ENCODE measurements at regions not wholly inside any gene's neighbourhood (a gene's known extent, or its start where the extent isn't known, plus 50 kb on each side); places are given as distances from the start of the nearest gene placed in this dataset.

DNA sequence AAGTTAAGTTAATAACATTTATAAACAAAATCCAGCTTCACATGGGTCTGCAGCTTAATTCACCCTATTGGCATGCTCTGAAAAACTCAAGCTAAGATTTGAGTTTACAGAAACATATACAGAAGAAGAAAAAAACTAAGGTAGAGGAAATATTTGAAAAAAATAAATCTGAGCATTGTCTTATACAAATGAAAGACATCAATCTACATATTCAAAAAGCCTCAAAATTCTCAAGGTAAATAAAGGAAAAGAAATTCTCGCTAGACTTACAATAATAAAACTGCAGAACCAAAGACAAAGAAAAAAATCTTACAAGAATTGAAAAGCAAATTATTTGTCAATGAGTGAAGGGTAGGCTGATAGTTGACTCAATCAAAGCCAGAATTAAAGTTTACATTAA, 493.4 kb downstream of the CETN3 start:
- TF ChIP-seq, protein P1, sequence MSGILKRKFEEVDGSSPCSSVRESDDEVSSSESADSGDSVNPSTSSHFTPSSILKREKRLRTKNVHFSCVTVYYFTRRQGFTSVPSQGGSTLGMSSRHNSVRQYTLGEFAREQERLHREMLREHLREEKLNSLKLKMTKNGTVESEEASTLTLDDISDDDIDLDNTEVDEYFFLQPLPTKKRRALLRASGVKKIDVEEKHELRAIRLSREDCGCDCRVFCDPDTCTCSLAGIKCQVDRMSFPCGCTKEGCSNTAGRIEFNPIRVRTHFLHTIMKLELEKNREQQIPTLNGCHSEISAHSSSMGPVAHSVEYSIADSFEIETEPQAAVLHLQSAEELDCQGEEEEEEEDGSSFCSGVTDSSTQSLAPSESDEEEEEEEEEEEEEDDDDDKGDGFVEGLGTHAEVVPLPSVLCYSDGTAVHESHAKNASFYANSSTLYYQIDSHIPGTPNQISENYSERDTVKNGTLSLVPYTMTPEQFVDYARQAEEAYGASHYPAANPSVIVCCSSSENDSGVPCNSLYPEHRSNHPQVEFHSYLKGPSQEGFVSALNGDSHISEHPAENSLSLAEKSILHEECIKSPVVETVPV (CRISPR knock-in tag; IDR thresholded peaks at IDR 0.05), result no peak
- TF ChIP-seq, protein P2, sequence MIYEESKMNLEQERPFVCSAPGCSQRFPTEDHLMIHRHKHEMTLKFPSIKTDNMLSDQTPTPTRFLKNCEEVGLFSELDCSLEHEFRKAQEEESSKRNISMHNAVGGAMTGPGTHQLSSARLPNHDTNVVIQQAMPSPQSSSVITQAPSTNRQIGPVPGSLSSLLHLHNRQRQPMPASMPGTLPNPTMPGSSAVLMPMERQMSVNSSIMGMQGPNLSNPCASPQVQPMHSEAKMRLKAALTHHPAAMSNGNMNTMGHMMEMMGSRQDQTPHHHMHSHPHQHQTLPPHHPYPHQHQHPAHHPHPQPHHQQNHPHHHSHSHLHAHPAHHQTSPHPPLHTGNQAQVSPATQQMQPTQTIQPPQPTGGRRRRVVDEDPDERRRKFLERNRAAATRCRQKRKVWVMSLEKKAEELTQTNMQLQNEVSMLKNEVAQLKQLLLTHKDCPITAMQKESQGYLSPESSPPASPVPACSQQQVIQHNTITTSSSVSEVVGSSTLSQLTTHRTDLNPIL (CRISPR knock-in tag; IDR thresholded peaks at IDR 0.05; ENCODE audit: low read depth), result no peak
- TF ChIP-seq, protein P3, sequence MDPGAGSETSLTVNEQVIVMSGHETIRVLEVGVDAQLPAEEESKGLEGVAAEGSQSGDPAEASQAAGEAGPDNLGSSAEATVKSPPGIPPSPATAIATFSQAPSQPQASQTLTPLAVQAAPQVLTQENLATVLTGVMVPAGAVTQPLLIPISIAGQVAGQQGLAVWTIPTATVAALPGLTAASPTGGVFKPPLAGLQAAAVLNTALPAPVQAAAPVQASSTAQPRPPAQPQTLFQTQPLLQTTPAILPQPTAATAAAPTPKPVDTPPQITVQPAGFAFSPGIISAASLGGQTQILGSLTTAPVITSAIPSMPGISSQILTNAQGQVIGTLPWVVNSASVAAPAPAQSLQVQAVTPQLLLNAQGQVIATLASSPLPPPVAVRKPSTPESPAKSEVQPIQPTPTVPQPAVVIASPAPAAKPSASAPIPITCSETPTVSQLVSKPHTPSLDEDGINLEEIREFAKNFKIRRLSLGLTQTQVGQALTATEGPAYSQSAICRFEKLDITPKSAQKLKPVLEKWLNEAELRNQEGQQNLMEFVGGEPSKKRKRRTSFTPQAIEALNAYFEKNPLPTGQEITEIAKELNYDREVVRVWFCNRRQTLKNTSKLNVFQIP (CRISPR knock-in tag; IDR thresholded peaks at IDR 0.05; ENCODE audit: borderline replicate concordance, low read depth), result no peak
